HG02870 (cell line): ENCODE measurements at regions not wholly inside any gene's neighbourhood (a gene's known extent, or its start where the extent isn't known, plus 50 kb on each side); places are given as distances from the start of the nearest gene placed in this dataset.

ENCODE experiments used
- ATAC-seq: cut with Tn5 transposase; IDR thresholded peaks from one replicate; pipeline ENCODE4 v1.9.1; 2021; ENCODE audit warnings: mild to moderate bottlenecking, moderate library complexity; ENCODE audit not compliant: unreplicated experiment

- ATAC-seq: no peak
Observed at GRCh38 chr6:133170602-133171001, 70.6 kb upstream of the EYA4 start.

- ATAC-seq: no peak
Observed at GRCh38 chr6:133171989-133172604, 69.1 kb upstream of the EYA4 start.

GRCh38 chr6:133173276-133173675 is 67.9 kb upstream of the EYA4 start:
- no peak for ATAC-seq

GRCh38 chr6:133179481-133179880 is 61.7 kb upstream of the EYA4 start:
- no peak for ATAC-seq

GRCh38 chr6:133183691-133184090 is 57.5 kb upstream of the EYA4 start:
- no peak for ATAC-seq

GRCh38 chr6:133184798-133185372 is 56.3 kb upstream of the EYA4 start:
- ATAC-seq: no peak

- no peak for ATAC-seq
Observed at GRCh38 chr6:133185731-133186130, 55.4 kb upstream of the EYA4 start.

GRCh38 chr6:133187114-133187513 is 54.0 kb upstream of the EYA4 start:
- no peak for ATAC-seq

GRCh38 chr6:133187657-133188453 is 53.3 kb upstream of the EYA4 start:
- no peak for ATAC-seq

- no peak for ATAC-seq
Observed at GRCh38 chr6:133190912-133191311, 50.2 kb upstream of the EYA4 start.

- no peak for ATAC-seq
Observed at GRCh38 chr6:133191323-133191722, 49.8 kb upstream of the EYA4 start.
